Transverse colon (tissue), 4 donors: ENCODE measurements at regions not wholly inside any gene's neighbourhood (a gene's known extent, or its start where the extent isn't known, plus 50 kb on each side); places are given as distances from the start of the nearest gene placed in this dataset.

Experiments used
- EP300 ChIP-seq: sonication (generic); formaldehyde crosslinking; IDR thresholded peaks from one replicate; pipeline ENCODE4 v1.6.1; 2017; ENCODE audit warnings: antibody characterized with exemption, low read depth
- POLR2A ChIP-seq: fragments of 450-650 bp; IDR thresholded peaks from one replicate; pipeline ENCODE4 v1.6.1; 2016; ENCODE audit warnings: antibody characterized with exemption, mild to moderate bottlenecking, moderate library complexity
- POLR2AphosphoS5 ChIP-seq, 3 donors: sonication (generic); formaldehyde crosslinking; IDR thresholded peaks; one replicate each; pipeline ENCODE4 v1.6.1; 2016; ENCODE audit warnings: antibody characterized with exemption in 3 of 3
- TF ChIP-seq, protein P1 (sequence below), 5 experiments: fragments of 200-600 bp in 3 of 5; fragments of 450-650 bp in 2 of 5; sonication (generic) in 3 of 5; IDR thresholded peaks; 1 replicate in 2 of 5; 2 replicates in 3 of 5; pipeline ENCODE4 v1.5.1; 2016 to 2017; ENCODE audit warnings: antibody characterized with exemption in 5 of 5, inconsistent platforms in 3 of 5, mild to moderate bottlenecking in 2 of 5, moderate library complexity in 1 of 5

GRCh38 chr3:124276539-124277143, 284.7 kb upstream of the ROPN1 start:
- no peak for TF ChIP-seq POLR2A
- TF ChIP-seq, protein P1, sequence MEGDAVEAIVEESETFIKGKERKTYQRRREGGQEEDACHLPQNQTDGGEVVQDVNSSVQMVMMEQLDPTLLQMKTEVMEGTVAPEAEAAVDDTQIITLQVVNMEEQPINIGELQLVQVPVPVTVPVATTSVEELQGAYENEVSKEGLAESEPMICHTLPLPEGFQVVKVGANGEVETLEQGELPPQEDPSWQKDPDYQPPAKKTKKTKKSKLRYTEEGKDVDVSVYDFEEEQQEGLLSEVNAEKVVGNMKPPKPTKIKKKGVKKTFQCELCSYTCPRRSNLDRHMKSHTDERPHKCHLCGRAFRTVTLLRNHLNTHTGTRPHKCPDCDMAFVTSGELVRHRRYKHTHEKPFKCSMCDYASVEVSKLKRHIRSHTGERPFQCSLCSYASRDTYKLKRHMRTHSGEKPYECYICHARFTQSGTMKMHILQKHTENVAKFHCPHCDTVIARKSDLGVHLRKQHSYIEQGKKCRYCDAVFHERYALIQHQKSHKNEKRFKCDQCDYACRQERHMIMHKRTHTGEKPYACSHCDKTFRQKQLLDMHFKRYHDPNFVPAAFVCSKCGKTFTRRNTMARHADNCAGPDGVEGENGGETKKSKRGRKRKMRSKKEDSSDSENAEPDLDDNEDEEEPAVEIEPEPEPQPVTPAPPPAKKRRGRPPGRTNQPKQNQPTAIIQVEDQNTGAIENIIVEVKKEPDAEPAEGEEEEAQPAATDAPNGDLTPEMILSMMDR (IDR thresholded peaks at IDR 0.05) = no peak
- no peak for TF ChIP-seq EP300
- no peak for TF ChIP-seq POLR2AphosphoS5 (IDR thresholded peaks at IDR 0.05)
